B cell (primary cell): ENCODE measurements at regions not wholly inside any gene's neighbourhood (a gene's known extent, or its start where the extent isn't known, plus 50 kb on each side); places are given as distances from the start of the nearest gene placed in this dataset.

Experiments used
- ATAC-seq: fragments of 200-7000 bp; cut with Tn5 transposase; one replicate; pipeline ENCODE4 v1.10.0; 2021; ENCODE audit warnings: low read depth, mild to moderate bottlenecking, moderate number of reproducible peaks, moderate library complexity
- CTCF ChIA-PET: fragments of 350-600 bp; sonication (Branson Sonifier 250); formaldehyde crosslinking; loops from one replicate; lab custom pipeline; 2021; ENCODE audit warnings: antibody characterized with exemption, inconsistent platforms; lab: Charles Lee
- POLR2A ChIA-PET: fragments of 350-600 bp; sonication (Branson Sonifier 250); formaldehyde crosslinking; loops from one replicate; lab custom pipeline; 2021; ENCODE audit warnings: antibody characterized with exemption; lab: Charles Lee
- DNase-seq: peaks from one replicate; pipeline ENCODE4 v3.0.0; 2013
- H2AFZ ChIP-seq: 2 replicates; pipeline ENCODE4 v1.6.1; 2012; ENCODE audit warnings: mild to moderate bottlenecking, low read depth, low read length; ENCODE audit not compliant: insufficient read depth, poor library complexity, severe bottlenecking
- H3K27ac ChIP-seq, 2 donors: 1 replicate in 1 of 2; 2 replicates in 1 of 2; pipeline ENCODE4 v1.5.1; 2012 to 2013; ENCODE audit warnings: low read length in 2 of 2, mild to moderate bottlenecking in 2 of 2, moderate library complexity in 1 of 2
- H3K27me3 ChIP-seq, 4 experiments: fragments of 200-600 bp in 1 of 4; sonication (generic) in 1 of 4; replicated peaks in 1 of 4; 1 replicate in 2 of 4; 2 replicates in 2 of 4; pipeline versions ENCODE4 v1.6.1 to v1.7.0; 2013 to 2016; ENCODE audit warnings: low read length in 3 of 4, mild to moderate bottlenecking in 2 of 4, mixed read lengths in 1 of 4, moderate library complexity in 1 of 4; ENCODE audit not compliant: insufficient read depth in 4 of 4, control insufficient read depth in 3 of 4; ENCODE audit errors: control extremely low read depth in 1 of 4
- H3K36me3 ChIP-seq, 2 experiments: replicated peaks in 1 of 2; 1 replicate in 1 of 2; 2 replicates in 1 of 2; pipeline versions ENCODE4 v1.6.1 to v1.7.1; 2013; ENCODE audit warnings: low read length in 1 of 2; ENCODE audit not compliant: insufficient read depth in 2 of 2, control insufficient read depth in 1 of 2; ENCODE audit errors: control extremely low read depth in 1 of 2, extremely low read depth in 1 of 2
- H3K4me1 ChIP-seq, 2 donors: fragments of 200-600 bp in 1 of 2; sonication (generic) in 1 of 2; 1 replicate in 1 of 2; 2 replicates in 1 of 2; pipeline versions ENCODE4 v1.5.1 to v1.6.1; 2013 to 2017; ENCODE audit warnings: low read length in 2 of 2; ENCODE audit not compliant: control insufficient read depth in 2 of 2, insufficient read depth in 2 of 2
- H3K4me2 ChIP-seq: replicated peaks from 2 replicates; pipeline ENCODE3; 2012; ENCODE audit warnings: mild to moderate bottlenecking, low read depth, low read length; ENCODE audit not compliant: poor library complexity, severe bottlenecking
- H3K4me3 ChIP-seq, 5 experiments: fragments of 200-600 bp in 1 of 5; sonication (generic) in 1 of 5; 1 replicate in 3 of 5; 2 replicates in 2 of 5; pipeline versions ENCODE4 v1.5.1 to v1.7.0; 2011 to 2016; ENCODE audit warnings: low read length in 4 of 5, mild to moderate bottlenecking in 4 of 5, low read depth in 2 of 5, control low read depth in 1 of 5, moderate library complexity in 1 of 5; ENCODE audit not compliant: insufficient read depth in 1 of 5; ENCODE audit errors: control extremely low read depth in 1 of 5, extremely low read depth in 1 of 5
- H3K79me2 ChIP-seq: fragments of 200-600 bp; sonication (generic); one replicate; pipeline ENCODE4 v1.6.0; 2016; ENCODE audit warnings: low read length; ENCODE audit not compliant: control insufficient read depth, insufficient read depth
- H3K9ac ChIP-seq: fragments of 200-600 bp; sonication (generic); 2 replicates; pipeline ENCODE4 v1.6.1; 2017; ENCODE audit warnings: mild to moderate bottlenecking, low read length, moderate library complexity
- H3K9me3 ChIP-seq, 3 donors: one replicate each; pipeline versions ENCODE4 v1.6.1 to v1.7.1; 2013; ENCODE audit warnings: low read length in 2 of 3; ENCODE audit not compliant: control insufficient read depth in 2 of 3, insufficient read depth in 1 of 3; ENCODE audit errors: control extremely low read depth in 1 of 3
- H4K20me1 ChIP-seq: 2 replicates; pipeline ENCODE4 v1.6.0; 2012; ENCODE audit warnings: mild to moderate bottlenecking, low read length; ENCODE audit not compliant: insufficient read depth, control insufficient read depth, poor library complexity, severe bottlenecking
- H3K27ac Mint-ChIP-seq: one replicate; pipeline ENCODE4 v1.8.0; 2021; ENCODE audit warnings: mixed read lengths
- H3K27me3 Mint-ChIP-seq: one replicate; pipeline ENCODE4 v1.8.0; 2021; ENCODE audit warnings: mixed read lengths
- H3K4me1 Mint-ChIP-seq: one replicate; pipeline ENCODE4 v1.8.0; 2021; ENCODE audit warnings: mixed read lengths
- H3K4me3 Mint-ChIP-seq: one replicate; pipeline ENCODE4 v1.8.0; 2021; ENCODE audit warnings: mixed read lengths
- H3K9me3 Mint-ChIP-seq: one replicate; pipeline ENCODE4 v1.8.0; 2022; ENCODE audit warnings: mixed read lengths; ENCODE audit not compliant: insufficient read depth
- EZH2 ChIP-seq: IDR thresholded peaks from 2 replicates; pipeline ENCODE4 v1.6.1; 2012; ENCODE audit warnings: borderline replicate concordance, low read depth, mild to moderate bottlenecking, moderate library complexity, low read length; ENCODE audit not compliant: insufficient read depth, poor library complexity, severe bottlenecking
- WGBS: methylation state at CpG from one replicate; pipeline ENCODE4 v1.1.5; 2013; ENCODE audit warnings: missing lambda C conversion rate; ENCODE audit not compliant: insufficient coverage; 5-methylcytosine and 5-hydroxymethylcytosine counted together
- intact Hi-C: fragments of 100-400 bp; cut with micrococcal nuclease; formaldehyde crosslinking; loops from one replicate; pipeline ENCODE4 v1.10.0; 2022
- TF ChIP-seq, protein P1 (sequence below): fragments of 200-600 bp; IDR thresholded peaks from one replicate; pipeline ENCODE4 v1.8.0; 2022; ENCODE audit warnings: antibody characterized with exemption, mild to moderate bottlenecking

- Mint-ChIP-seq H3K27me3 (no peaks in the 10 kb centered on the region), H3K9me3 (no peaks in the 10 kb centered on the region), H3K4me1 (no peaks in the 10 kb centered on the region), H3K27ac (no peak overlapping the region), H3K4me3 (no peak overlapping the region)
- no peak overlapping the region for H3K9ac ChIP-seq
- DNase-seq (no peak), ATAC-seq (no peak)
- peaks cover 0 to 15% (median 0%) of the 10 kb centered on the region in 3 donors for H3K9me3 ChIP-seq
- intact Hi-C loops: no loop called here
- ChIA-PET POLR2A (no interaction called here), CTCF (no interaction called here)
- H3K4me1 ChIP-seq: no peaks in the 10 kb centered on the region
- no peak overlapping the region for H2AFZ ChIP-seq
- H3K27me3 ChIP-seq: no peaks in the 10 kb centered on the region
- no peaks in the 10 kb centered on the region for H3K36me3 ChIP-seq
- no peaks in the 10 kb centered on the region for H3K79me2 ChIP-seq
- no peaks in the 10 kb centered on the region for H4K20me1 ChIP-seq
- TF ChIP-seq, protein P1, sequence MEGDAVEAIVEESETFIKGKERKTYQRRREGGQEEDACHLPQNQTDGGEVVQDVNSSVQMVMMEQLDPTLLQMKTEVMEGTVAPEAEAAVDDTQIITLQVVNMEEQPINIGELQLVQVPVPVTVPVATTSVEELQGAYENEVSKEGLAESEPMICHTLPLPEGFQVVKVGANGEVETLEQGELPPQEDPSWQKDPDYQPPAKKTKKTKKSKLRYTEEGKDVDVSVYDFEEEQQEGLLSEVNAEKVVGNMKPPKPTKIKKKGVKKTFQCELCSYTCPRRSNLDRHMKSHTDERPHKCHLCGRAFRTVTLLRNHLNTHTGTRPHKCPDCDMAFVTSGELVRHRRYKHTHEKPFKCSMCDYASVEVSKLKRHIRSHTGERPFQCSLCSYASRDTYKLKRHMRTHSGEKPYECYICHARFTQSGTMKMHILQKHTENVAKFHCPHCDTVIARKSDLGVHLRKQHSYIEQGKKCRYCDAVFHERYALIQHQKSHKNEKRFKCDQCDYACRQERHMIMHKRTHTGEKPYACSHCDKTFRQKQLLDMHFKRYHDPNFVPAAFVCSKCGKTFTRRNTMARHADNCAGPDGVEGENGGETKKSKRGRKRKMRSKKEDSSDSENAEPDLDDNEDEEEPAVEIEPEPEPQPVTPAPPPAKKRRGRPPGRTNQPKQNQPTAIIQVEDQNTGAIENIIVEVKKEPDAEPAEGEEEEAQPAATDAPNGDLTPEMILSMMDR: no peak
- TF ChIP-seq EZH2: no peak
- H3K27ac ChIP-seq: no peak overlapping the region
- no CpG with 5 or more reads among the region's 1 CpG for WGBS
- no peak overlapping the region for H3K4me2 ChIP-seq
- no peak overlapping the region for H3K4me3 ChIP-seq
These were observed 628.6 kb downstream of the CCDC85A start for GRCh38 chr2:56812432-56812831.

DNA sequence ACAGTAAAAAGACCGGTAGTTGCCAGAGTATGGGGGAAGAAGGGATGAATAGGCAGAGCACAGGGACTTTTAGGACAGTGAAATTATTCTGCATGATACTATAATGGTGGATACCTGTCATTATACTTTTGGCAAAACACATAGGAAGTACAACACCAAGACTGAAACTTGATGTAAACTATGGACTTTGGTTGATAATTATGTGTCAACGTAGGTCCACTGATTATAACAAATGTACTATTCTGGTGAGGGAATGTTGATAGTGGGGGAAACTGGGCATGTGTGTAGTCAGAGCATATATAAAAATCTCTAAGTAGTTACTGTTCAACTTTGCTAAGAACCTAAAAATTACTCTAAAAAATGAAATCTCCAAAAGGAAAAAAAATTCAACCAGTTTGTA, 629.7 kb downstream of the CCDC85A start:
- no peak overlapping the region for H3K4me3 Mint-ChIP-seq
- DNase-seq (no peak), ATAC-seq (no peak)
- H3K9me3 Mint-ChIP-seq: no peaks in the 10 kb centered on the region
- H3K36me3 ChIP-seq: no peaks in the 10 kb centered on the region
- intact Hi-C loops: no loop called here
- no peaks in the 10 kb centered on the region for H3K27me3 ChIP-seq
- no peaks in the 10 kb centered on the region for H3K27me3 Mint-ChIP-seq
- H3K4me2 ChIP-seq: no peak overlapping the region
- H3K9ac ChIP-seq: no peak overlapping the region
- no peak overlapping the region for H2AFZ ChIP-seq
- CTCF ChIA-PET: no interaction called here
- H3K4me3 ChIP-seq: no peak overlapping the region
- peaks cover 0 to 15% (median 0%) of the 10 kb centered on the region in 3 donors for H3K9me3 ChIP-seq
- no peaks in the 10 kb centered on the region for H3K4me1 Mint-ChIP-seq
- POLR2A ChIA-PET: no interaction called here
- no peak for TF ChIP-seq EZH2
- TF ChIP-seq, protein P1: no peak
- WGBS: 100% methylated on average over 1 of the region's 2 CpGs
- H3K27ac ChIP-seq: no peak overlapping the region
- H3K4me1 ChIP-seq: no peaks in the 10 kb centered on the region
- H3K27ac Mint-ChIP-seq: no peak overlapping the region
- H3K79me2 ChIP-seq: no peaks in the 10 kb centered on the region
- H4K20me1 ChIP-seq: no peaks in the 10 kb centered on the region
